ENCODE measurements at regions not wholly inside any gene's neighbourhood (a gene's known extent, or its start where the extent isn't known, plus 50 kb on each side); places are given as distances from the start of the nearest gene placed in this dataset.

GRCh38 chr18:73927496-73927895 lies 220.1 kb downstream of the FBXO15 start:
- H3K4me3 ChIP-seq: no peak overlapping the region
- no peak for TF ChIP-seq CTCF (IDR thresholded peaks at IDR 0.05)
- no peak overlapping the region for H3K27ac ChIP-seq
- no peak for DNase-seq (ENCODE audit: low spot score)

- Histone ChIP-seq H3K4me3 (no peak overlapping the region), H3K27ac (no peak overlapping the region)
- TF ChIP-seq CTCF (IDR thresholded peaks at IDR 0.05): no peak
- DNase-seq (ENCODE audit: low spot score): no peak
These were observed 222.8 kb downstream of the FBXO15 start for GRCh38 chr18:73924836-73925235.

- no peak for DNase-seq (ENCODE audit: low spot score)
- TF ChIP-seq CTCF (IDR thresholded peaks at IDR 0.05): no peak
- Histone ChIP-seq H3K27ac (no peak overlapping the region), H3K4me3 (no peak overlapping the region)
These were observed 223.3 kb downstream of the FBXO15 start for GRCh38 chr18:73924307-73924706.

- DNase-seq (ENCODE audit: low spot score): no peak
- no peak overlapping the region for H3K27ac ChIP-seq
- TF ChIP-seq CTCF (IDR thresholded peaks at IDR 0.05): no peak
These were observed 223.8 kb downstream of the FBXO15 start for GRCh38 chr18:73923866-73924265.

GRCh38 chr18:73920033-73920432 lies 227.6 kb downstream of the FBXO15 start:
- DNase-seq (ENCODE audit: low spot score): no peak
- no peak for TF ChIP-seq CTCF (IDR thresholded peaks at IDR 0.05)
- no peak overlapping the region for H3K27ac ChIP-seq
- H3K4me3 ChIP-seq: no peak overlapping the region

More at GRCh38 chr18:73923866-73924265, 223.8 kb downstream of the FBXO15 start:
- H3K4me3 ChIP-seq: no peak overlapping the region

- TF ChIP-seq CTCF (IDR thresholded peaks at IDR 0.05): no peak
- no peak overlapping the region for H3K27ac ChIP-seq
- H3K4me3 ChIP-seq: no peak overlapping the region
- DNase-seq (ENCODE audit: low spot score): no peak
These were observed 228.8 kb downstream of the FBXO15 start for GRCh38 chr18:73918816-73919215.

- Histone ChIP-seq H3K4me3 (no peak overlapping the region), H3K27ac (no peak overlapping the region)
- TF ChIP-seq CTCF (IDR thresholded peaks at IDR 0.05): no peak
- DNase-seq (ENCODE audit: low spot score): no peak
These were observed 230.6 kb downstream of the FBXO15 start for GRCh38 chr18:73917046-73917445.

All from coronary artery (tissue), 2 donors.